Motor neuron (in vitro differentiated cells): ENCODE measurements at regions not wholly inside any gene's neighbourhood (a gene's known extent, or its start where the extent isn't known, plus 50 kb on each side); places are given as distances from the start of the nearest gene placed in this dataset.

Experiments used
- ATAC-seq, 8 experiments: fragments of 200-7000 bp; cut with Tn5 transposase; replicated peaks in 6 of 8; 2 replicates each; pipeline ENCODE4 v1.8.0; 2021; ENCODE audit warnings: mild to moderate bottlenecking in 8 of 8, moderate library complexity in 8 of 8
- H3K27ac ChIP-seq, 2 donors: fragments of 250-450 bp; sonication (Bioruptor Pico); 2 replicates each; pipeline ENCODE4 v1.9.0; 2021; ENCODE audit warnings: antibody characterized with exemption in 2 of 2, mild to moderate bottlenecking in 2 of 2, moderate library complexity in 1 of 2
- H3K4me1 ChIP-seq, 2 donors: fragments of 250-450 bp; sonication (Bioruptor Pico); replicated peaks in 1 of 2; 2 replicates each; pipeline ENCODE4 v1.6.1; 2021; ENCODE audit warnings: antibody characterized with exemption in 2 of 2, mild to moderate bottlenecking in 2 of 2, moderate library complexity in 1 of 2
- H3K4me3 ChIP-seq, 5 donors: fragments of 250-450 bp; sonication (Bioruptor Pico); 2 replicates each; pipeline ENCODE4 v1.9.0; 2021; ENCODE audit warnings: antibody characterized with exemption in 5 of 5, mild to moderate bottlenecking in 5 of 5, moderate library complexity in 4 of 5
- WGBS, 10 experiments: fragments of 450-650 bp; shearing (Covaris generic); methylation state at CpG; one replicate each; pipeline ENCODE4 v1.0.0; 2022; 5-methylcytosine and 5-hydroxymethylcytosine counted together
- in situ Hi-C, 9 experiments: fragments of 400-800 bp; cut with MboI; loops; one replicate each; pipeline ENCODE4 v1.15.0; 2021; ENCODE audit warnings: low sequenced_read_pairs in 9 of 9, low pct_unique_long_range_greater_than_20kb in 2 of 9; ENCODE audit not compliant: unreplicated experiment in 9 of 9

GRCh38 chr13:107572156-107572555 lies 643.2 kb downstream of the LIG4 start:
- 20 to 60% (median 26%) methylated on average over 1 to 3 of the region's 3 CpGs for WGBS, 10 experiments
- H3K4me3 ChIP-seq: no peak overlapping the region
- peak in 4 of 8 experiments; percentile 15 to 62 (median 50) for ATAC-seq
- H3K4me1 ChIP-seq: peaks cover 5 to 14% of the 10 kb centered on the region in 2 donors
- in situ Hi-C loops: no loop called here
- no peak overlapping the region for H3K27ac ChIP-seq

- in situ Hi-C loops: no loop called here
Measured at GRCh38 chr13:107568181-107568580, 647.2 kb downstream of the LIG4 start.

GRCh38 chr13:107563099-107563925 lies 652.0 kb downstream of the LIG4 start:
- H3K4me1 ChIP-seq: peaks cover 18 to 28% of the 10 kb centered on the region in 2 donors
- WGBS, 10 experiments: 36 to 76% (median 46%) methylated on average over 1 to 7 of the region's 7 CpGs
- no peak overlapping the region for H3K27ac ChIP-seq
- ATAC-seq: peak in 3 of 8 experiments; percentile 32 to 42 (median 38)
- H3K4me3 ChIP-seq: no peak overlapping the region
- in situ Hi-C loops: no loop called here

More at GRCh38 chr13:107568181-107568580, 647.2 kb downstream of the LIG4 start:
- H3K4me3 ChIP-seq: no peak overlapping the region
- ATAC-seq: no peak
- H3K27ac ChIP-seq: no peak overlapping the region
- H3K4me1 ChIP-seq: peaks cover 11 to 20% of the 10 kb centered on the region in 2 donors
- WGBS, 10 experiments: 67 to 100% (median 100%) methylated on average over 1 to 2 of the region's 2 CpGs; no CpG with 5 or more reads in 1 of the 10 experiments

GRCh38 chr13:107562203-107562602 lies 653.1 kb downstream of the LIG4 start:
- ATAC-seq: peak in 5 of 8 experiments; percentile 57 to 93 (median 82)
- WGBS, 10 experiments: 13 to 83% (median 23%) methylated on average over 2 to 5 of the region's 5 CpGs; no CpG with 5 or more reads in 3 of the 10 experiments
- in situ Hi-C loops: no loop called here
- peaks cover 18 to 28% of the 10 kb centered on the region in 2 donors for H3K4me1 ChIP-seq
- H3K4me3 ChIP-seq: no peak overlapping the region
- peak overlapping the region; percentile 27 to 35 for H3K27ac ChIP-seq

- H3K4me1 ChIP-seq: peaks cover 5 to 8% of the 10 kb centered on the region in 2 donors
- H3K4me3 ChIP-seq: no peak overlapping the region
- no peak overlapping the region for H3K27ac ChIP-seq
- WGBS, 10 experiments: 43 to 86% (median 78%) methylated on average over 1 to 5 of the region's 5 CpGs; no CpG with 5 or more reads in 4 of the 10 experiments
- in situ Hi-C loops: no loop called here
- peak in 5 of 8 experiments; percentile 19 to 52 (median 41) for ATAC-seq
Measured at GRCh38 chr13:107554460-107554859, 660.9 kb downstream of the LIG4 start.

DNA sequence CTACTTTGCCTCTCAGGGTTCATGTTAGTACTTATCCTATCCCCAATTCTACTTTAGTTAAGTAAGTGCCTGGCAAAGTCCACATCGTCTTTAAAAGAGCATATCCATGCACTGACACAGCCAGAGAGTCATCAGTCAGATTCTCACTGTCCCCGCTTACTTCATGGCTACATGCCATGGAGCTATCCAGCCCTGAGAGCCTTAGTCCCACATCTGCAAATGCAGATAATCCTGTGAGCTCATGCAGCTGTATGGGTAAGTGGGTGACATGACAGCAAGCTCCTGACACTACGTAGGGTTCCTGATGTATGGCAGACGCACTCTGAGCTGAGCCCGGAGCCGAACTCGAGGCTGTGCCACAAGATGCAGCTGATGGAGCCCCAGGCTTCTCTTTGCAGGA lies 661.5 kb downstream of the LIG4 start:
- no peak overlapping the region for H3K4me3 ChIP-seq
- in situ Hi-C loops: no loop called here
- H3K4me1 ChIP-seq: peaks cover 5 to 8% of the 10 kb centered on the region in 2 donors
- 0 to 100% (median 83%) methylated on average over 1 to 5 of the region's 7 CpGs; no CpG with 5 or more reads in 2 of the 10 experiments for WGBS, 10 experiments
- ATAC-seq: peak in 5 of 8 experiments; percentile 24 to 67 (median 55)
- no peak overlapping the region for H3K27ac ChIP-seq

GRCh38 chr13:107551521-107551920 lies 663.8 kb downstream of the LIG4 start:
- no peak for ATAC-seq
- 38 to 100% (median 72%) methylated on average over 1 to 2 of the region's 2 CpGs for WGBS, 10 experiments
- H3K4me3 ChIP-seq: no peak overlapping the region
- H3K4me1 ChIP-seq: peaks cover 6 to 8% of the 10 kb centered on the region in 2 donors
- in situ Hi-C loops: no loop called here
- no peak overlapping the region for H3K27ac ChIP-seq

- Histone ChIP-seq H3K4me1 (peaks cover 7 to 16% of the 10 kb centered on the region in 2 donors), H3K4me3 (no peak overlapping the region), H3K27ac (no peak overlapping the region)
- peak in 5 of 8 experiments; percentile 43 to 56 (median 47) for ATAC-seq
- 20 to 100% (median 90%) methylated on average over 1 of the region's 1 CpG; no CpG with 5 or more reads in 6 of the 10 experiments for WGBS, 10 experiments
- in situ Hi-C loops: no loop called here
Measured at GRCh38 chr13:107548338-107548737, 667.0 kb downstream of the LIG4 start.

- peak in 2 of 8 experiments; percentile 17 to 36 for ATAC-seq
- in situ Hi-C loops: no loop called here
Measured at GRCh38 chr13:107545946-107546502, 669.3 kb downstream of the LIG4 start.

GRCh38 chr13:107534548-107534947 lies 680.8 kb downstream of the LIG4 start:
- H3K4me3 ChIP-seq: no peak overlapping the region
- no peak overlapping the region for H3K27ac ChIP-seq
- peak in 4 of 8 experiments; percentile 40 to 70 (median 62) for ATAC-seq
- H3K4me1 ChIP-seq: peaks cover 0 to 5% of the 10 kb centered on the region in 2 donors
- WGBS, 10 experiments: 0 to 100% (median 78%) methylated on average over 1 of the region's 1 CpG; no CpG with 5 or more reads in 3 of the 10 experiments
- in situ Hi-C loops: no loop called here

More at GRCh38 chr13:107545946-107546502, 669.3 kb downstream of the LIG4 start:
- Histone ChIP-seq H3K27ac (no peak overlapping the region), H3K4me1 (peaks cover 7 to 16% of the 10 kb centered on the region in 2 donors), H3K4me3 (no peak overlapping the region)
- WGBS, 10 experiments: 20 to 90% (median 69%) methylated on average over 1 to 4 of the region's 5 CpGs; no CpG with 5 or more reads in 1 of the 10 experiments

DNA sequence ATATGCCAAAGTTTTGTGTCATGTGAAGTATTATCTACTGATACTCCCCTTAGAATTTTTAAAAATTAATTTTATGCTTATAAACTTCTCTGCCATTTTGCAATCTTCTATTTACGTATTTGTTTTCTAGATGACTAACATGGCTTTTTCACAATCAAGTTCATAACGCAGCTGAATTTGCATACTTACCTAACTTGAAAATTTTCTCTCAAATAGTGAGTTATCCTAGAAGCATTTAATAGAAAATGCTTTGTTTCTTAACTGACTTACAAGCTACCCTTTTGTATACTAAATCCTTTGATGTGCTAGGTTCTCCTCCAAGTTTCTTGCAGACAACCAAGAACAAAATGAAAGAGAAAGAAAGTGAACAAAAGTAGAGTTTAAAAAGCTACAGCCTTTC lies 683.5 kb downstream of the LIG4 start:
- H3K4me1 ChIP-seq: peaks cover 7 to 12% of the 10 kb centered on the region in 2 donors
- 19 to 100% (median 72%) methylated on average over 1 to 2 of the region's 2 CpGs for WGBS, 10 experiments
- no peak for ATAC-seq
- no peak overlapping the region for H3K4me3 ChIP-seq
- H3K27ac ChIP-seq: no peak overlapping the region
- in situ Hi-C loops: no loop called here

- 0 to 100% (median 68%) methylated on average over 1 to 3 of the region's 3 CpGs; no CpG with 5 or more reads in 2 of the 10 experiments for WGBS, 10 experiments
- no peak for ATAC-seq
- H3K4me3 ChIP-seq: no peak overlapping the region
Measured at GRCh38 chr13:107531180-107531579, 684.2 kb downstream of the LIG4 start.

GRCh38 chr13:107529035-107529434 lies 686.3 kb downstream of the LIG4 start:
- in situ Hi-C loops: no loop called here
- Histone ChIP-seq H3K4me3 (no peak overlapping the region), H3K4me1 (peaks cover 7 to 16% of the 10 kb centered on the region in 2 donors), H3K27ac (no peak overlapping the region)
- peak in 2 of 8 experiments; percentile 54 to 57 for ATAC-seq
- 0 to 100% (median 65%) methylated on average over 1 to 4 of the region's 4 CpGs for whole genome bisulfite sequencing, 10 experiments

More at GRCh38 chr13:107531180-107531579, 684.2 kb downstream of the LIG4 start:
- peaks cover 7 to 18% of the 10 kb centered on the region in 2 donors for H3K4me1 ChIP-seq
- H3K27ac ChIP-seq: no peak overlapping the region
- in situ Hi-C loops: no loop called here
